Uterus (tissue), 2 donors: ENCODE measurements at regions not wholly inside any gene's neighbourhood (a gene's known extent, or its start where the extent isn't known, plus 50 kb on each side); places are given as distances from the start of the nearest gene placed in this dataset.

Experiments used
- CTCF ChIP-seq, 4 experiments: fragments of 200-600 bp in 2 of 4; fragments of 450-650 bp in 2 of 4; sonication (generic) in 2 of 4; IDR thresholded peaks; one replicate each; pipeline ENCODE4 v1.5.1; 2016 to 2019; ENCODE audit warnings: antibody characterized with exemption in 4 of 4, mild to moderate bottlenecking in 2 of 4, moderate library complexity in 1 of 4
- POLR2A ChIP-seq, 2 donors: fragments of 450-650 bp; IDR thresholded peaks; one replicate each; pipeline ENCODE4 v1.6.1; 2016; ENCODE audit warnings: antibody characterized with exemption in 2 of 2, mild to moderate bottlenecking in 1 of 2, moderate library complexity in 1 of 2

- TF ChIP-seq CTCF (IDR thresholded peaks at IDR 0.05) (no peak), POLR2A (IDR thresholded peaks at IDR 0.05) (no peak)
These were observed 99.4 kb downstream of the DRD1 start for GRCh38 chr5:175344331-175345195.
